Posterior vena cava (tissue), 2 donors: ENCODE measurements at regions not wholly inside any gene's neighbourhood (a gene's known extent, or its start where the extent isn't known, plus 50 kb on each side); places are given as distances from the start of the nearest gene placed in this dataset.
"Not testable (repeated sequence)": the region's sequence is repeated elsewhere in the genome, so short reads cannot be mapped to it uniquely, and the experiment has no call there.

Experiments
- DNase-seq: peaks from one replicate; pipeline ENCODE4 v3.0.0-alpha.2; 2020; ENCODE audit warnings: low spot score
- intact Hi-C, 2 donors: fragments of 100-400 bp; cut with DNase I; formaldehyde crosslinking; loops; one replicate each; pipeline versions ENCODE4 v1.14.1 to v1.14.2; 2022 to 2023
- donor health status: DM: yes; HTN: yes; CAD: no.
- donor health status: DM: yes; HTN: yes; CAD: no.

DNA sequence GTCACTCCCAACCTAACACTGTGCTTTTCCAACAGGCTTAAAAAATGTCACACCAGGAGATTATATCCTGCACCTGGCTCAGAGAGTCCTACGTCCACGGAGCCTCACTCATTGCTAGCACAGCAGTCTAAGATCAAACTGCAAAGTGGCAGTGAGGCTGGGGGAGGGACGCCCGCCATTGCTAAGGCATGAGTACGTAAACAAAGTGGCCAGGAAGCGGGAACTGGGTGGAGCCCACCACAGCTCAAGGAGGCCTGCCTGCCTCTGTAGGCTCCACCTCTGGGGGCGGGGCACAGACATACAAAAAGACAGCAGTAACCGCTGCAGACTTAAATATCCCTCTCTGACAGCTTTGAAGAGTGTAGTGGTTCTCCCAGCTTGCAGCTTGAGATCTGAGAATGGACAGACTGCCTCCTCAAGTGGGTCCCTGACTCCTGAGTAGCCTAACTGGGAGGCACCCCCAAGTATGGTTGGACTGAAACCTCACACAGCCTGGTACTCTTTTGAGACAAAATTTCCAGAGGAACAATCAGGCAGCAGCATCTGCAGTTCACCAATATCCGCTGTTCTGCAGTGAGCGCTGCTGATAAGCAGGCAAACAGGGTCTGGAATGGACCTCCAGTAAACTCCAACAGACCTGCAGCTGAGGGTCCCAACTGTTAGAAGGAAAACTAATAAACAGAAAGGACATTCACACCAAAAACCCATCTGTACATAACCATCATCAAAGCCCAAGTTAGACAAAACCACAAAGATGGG, 2986.4 kb upstream of the OR11H1 start:
- intact Hi-C loops = not testable (repeated sequence)
- peak; percentile 80 for DNase-seq

DNA sequence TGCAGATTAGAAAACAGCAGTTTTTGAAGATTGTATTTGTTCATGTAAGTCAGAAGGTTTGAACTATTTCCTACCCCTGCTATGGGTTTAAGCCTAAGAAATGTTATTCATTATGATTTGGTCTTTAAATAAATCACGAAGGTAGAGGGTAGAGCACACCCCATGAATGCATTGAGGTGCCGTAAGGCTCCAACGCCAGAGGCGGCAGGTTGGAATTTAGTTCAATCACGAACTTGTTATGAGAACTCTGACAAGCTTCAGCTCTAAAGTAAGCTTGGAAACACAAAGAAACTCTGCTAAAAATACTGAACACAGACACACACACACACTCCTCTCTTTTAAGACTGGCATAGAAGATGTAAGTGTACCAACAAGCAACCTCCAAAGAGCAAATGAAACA, 2974.6 kb upstream of the OR11H1 start:
- intact Hi-C loops = not testable (repeated sequence)
- peak; percentile 71 for DNase-seq

DNA sequence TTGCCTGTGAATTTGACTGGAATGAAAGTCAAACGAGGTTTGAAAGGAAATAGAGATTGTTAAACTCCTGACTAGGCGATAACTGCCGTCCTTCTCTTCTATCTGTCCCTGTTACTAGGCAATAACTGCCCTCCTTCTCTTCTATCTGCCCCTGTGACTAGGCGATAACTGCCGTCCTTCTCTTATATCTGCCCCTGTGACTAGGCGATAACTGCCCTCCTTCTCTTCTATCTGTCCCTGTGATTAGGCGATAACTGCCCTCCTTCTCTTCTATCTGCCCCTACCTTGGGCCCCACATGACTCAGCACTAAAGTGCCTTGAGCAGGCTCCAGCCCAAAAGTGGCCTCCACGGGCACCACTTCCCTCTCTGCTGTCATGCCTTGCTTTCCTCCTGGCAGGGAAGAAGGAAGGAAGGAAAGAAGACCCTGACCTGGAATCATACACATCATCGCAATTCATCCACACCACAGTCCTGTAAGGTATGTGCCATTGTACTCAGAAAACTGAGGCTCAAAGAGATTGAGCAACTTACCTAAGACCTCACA, 2973.3 kb upstream of the OR11H1 start:
- DNase-seq, intact Hi-C loops: not testable (repeated sequence)

DNA sequence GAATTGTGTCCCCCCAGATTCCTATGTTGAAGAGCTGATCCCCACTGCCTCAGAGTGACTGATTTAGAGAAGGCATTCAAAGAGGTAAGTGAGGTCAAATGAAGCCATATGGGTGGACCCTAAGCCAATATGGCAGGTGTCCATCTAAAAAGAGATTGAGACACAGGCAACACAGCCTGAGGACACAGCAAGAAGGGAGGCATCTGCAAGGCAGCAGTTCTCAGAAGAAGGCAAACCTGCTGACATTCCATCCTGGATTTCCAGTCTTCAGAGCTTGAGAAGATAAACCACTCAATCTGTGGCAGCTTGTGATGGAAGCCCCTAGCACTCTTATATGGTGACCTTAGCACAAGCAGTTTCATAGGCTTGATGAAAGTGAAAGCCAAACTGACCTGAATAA, 2956.5 kb upstream of the OR11H1 start:
- DNase-seq, intact Hi-C loops: not testable (repeated sequence)

DNA sequence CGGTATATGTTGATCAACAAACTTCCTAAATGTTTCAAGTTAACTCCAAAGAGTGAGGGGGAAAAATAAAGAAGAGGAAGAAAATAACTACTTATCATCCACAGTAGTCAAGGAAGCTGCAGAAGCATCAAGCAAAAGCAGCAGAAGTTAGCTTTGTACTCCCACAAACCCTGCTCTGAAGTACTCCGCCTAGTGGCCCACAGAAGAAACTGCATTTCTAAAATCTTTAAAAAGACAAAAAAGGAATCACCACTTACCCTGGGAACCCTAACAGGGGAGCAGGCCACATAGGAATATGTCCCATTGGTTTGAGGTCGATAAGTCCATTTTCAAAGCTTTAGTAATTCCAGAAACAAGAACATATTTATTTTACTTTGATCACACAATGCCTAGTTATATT, 2948.3 kb upstream of the OR11H1 start:
- intact Hi-C loops, DNase-seq: not testable (repeated sequence)

DNA sequence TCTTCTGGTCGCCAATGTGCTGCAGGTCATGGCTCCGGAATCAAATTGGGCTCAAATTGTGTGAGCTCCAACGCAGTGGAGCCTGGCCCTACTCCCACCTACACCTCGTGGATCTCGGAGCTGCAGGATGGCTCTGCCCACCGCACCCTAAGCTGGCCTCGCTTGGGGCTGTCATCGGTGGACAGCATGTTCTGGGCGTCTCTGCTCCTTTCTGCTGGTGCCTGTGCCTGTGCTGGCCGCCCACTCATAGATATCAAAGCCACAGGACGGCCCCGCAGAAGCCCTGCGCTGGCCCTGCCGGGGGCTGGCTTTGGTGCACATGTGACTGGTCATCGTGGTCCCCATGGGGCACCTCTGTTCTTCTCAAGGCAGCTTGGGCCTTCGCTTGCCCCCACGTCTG, 2943.5 kb upstream of the OR11H1 start:
- peak; percentile 73 for DNase-seq
- intact Hi-C loops = not testable (repeated sequence)

DNA sequence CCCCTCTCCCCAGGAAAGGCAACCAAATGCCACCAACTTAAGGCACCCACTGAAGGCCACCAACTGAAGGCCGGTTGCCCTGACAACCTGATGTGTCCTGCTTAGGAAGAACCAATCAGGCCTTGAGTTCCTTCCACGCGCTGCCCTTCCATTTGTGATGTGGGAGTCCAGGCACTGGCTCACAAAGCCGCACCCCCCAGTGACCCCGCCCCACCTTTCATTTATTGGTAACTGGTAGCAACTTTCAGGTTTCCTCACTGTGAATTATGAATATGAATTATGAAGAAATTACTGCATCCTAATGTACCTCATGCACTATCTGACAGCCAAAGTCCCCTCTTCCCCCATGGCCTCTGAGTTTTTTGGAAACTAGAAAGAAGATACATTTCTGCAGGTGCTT, 2943.1 kb upstream of the OR11H1 start:
- DNase-seq, intact Hi-C loops: not testable (repeated sequence)

DNA sequence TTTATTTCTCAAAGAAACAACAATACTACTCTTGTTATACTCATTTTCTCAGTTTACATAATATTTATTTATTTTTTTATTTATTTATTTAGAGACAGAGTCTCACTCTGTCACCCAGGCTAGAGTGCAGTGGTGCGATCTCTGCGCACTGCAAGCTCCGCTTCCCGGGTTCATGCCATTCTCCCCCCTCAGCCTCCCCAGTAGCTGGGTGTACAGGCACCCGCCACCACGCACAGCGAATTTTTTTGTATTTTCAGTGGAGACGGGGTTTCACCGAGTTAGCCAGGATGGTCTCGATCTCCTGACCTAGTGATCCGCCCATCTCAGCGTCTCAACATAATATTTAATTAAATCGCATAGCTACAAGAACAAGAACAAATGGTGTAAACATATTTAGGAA, 2932.3 kb upstream of the OR11H1 start:
- peak; percentile 60 for DNase-seq
- intact Hi-C loops = not testable (repeated sequence)

DNA sequence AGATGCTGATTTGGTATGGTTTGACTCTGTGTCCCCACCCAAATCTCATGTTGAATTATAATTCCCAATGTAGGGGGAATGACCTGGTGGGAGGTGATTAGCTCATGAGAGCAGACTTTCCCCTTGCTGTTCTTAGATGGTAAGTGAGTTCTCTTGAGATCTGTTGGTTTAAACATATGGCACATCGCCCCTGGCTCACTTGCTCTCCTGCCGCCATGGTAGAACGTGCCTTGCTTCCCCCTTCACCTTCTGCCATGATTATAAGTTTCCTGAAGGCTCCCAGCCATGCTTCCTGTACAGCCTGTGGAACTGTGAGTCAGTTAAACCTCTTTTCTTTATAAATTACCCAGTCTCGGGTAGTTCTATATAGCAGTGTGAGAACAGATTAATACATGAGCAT, 2930.2 kb upstream of the OR11H1 start:
- peak; percentile 67 for DNase-seq
- intact Hi-C loops = not testable (repeated sequence)

DNA sequence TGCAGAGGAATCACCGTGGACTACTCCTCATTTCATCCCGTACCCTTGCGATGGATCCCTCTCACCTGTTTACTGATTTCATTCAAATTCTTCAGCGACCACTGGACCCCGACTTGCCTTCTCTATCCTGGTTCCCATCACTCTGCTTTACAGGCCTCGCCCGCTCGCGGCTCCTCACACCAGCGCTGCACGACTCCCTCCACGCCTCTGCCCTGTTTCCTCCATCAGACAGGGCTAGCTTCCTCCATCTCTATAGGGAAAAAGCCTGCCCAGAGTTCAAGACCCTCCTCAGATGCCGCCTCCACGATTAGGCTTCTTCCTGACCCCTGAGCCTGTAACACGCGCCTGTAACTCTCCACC, 2926.5 kb upstream of the OR11H1 start:
- DNase-seq, intact Hi-C loops: not testable (repeated sequence)

DNA sequence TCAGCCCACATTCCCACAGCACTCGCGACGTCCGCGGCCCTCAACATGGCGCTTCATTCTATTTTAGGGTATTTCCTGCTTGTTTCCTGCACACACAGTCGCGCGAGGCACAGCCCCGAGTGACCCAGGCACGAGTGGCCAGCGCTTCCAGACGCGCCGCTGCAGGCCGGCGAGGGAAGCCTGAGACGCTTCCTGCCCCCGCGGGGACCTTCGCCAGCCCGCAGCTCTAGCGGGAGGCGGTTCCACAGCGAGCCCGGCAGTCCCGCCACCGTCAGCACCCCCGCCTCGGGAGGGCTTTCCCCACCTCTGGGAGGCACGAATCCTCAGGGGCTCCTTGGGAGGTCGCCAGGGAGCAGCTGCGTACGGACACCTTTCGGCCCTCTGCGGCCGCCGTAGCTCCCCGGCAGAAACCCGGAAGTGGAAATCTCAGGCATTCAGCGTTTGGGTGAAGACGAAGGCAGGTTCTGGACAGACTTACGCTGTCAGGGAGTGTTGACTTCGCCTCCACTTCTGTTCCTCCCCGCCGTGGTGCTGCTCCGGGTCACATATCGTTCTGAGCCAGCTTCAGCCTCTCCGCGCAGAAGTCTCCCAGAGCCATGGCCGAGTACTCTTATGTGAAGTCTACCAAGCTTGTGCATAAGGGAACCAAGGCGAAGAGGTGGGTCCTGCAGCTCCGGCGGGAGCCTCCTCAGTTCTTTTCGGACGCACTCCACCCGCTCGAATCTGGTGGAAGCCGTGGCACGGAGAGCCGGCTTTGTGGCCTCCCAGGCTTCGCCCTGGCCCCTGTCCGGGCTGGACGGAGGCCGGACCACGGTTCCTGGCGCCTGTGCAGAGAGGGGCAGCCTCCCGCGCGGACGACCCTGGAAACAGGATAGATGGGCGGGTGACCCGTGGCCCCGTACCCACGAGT, 2925.9 kb upstream of the OR11H1 start:
- peak; percentile 86 for DNase-seq
- intact Hi-C loops = no loop called here

DNA sequence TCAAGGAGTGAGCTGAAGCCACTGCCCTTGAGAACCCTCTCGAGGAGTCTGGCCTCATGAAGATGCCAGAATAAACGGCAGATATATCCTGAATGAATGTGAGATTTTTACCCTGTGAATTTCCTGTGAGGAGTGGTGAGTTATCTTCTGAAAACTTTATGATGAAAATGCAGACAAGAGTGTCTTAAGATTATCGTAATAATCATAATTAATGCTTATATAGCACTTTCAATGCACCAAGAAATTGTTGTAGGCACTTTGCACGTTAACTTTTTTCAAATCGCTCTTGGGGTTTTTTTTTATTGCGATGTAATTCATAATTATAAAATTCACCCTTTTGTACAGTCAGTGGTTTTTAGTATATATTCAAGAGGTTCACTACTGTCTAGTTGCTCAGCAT, 2924.6 kb upstream of the OR11H1 start:
- DNase-seq, intact Hi-C loops: not testable (repeated sequence)

DNA sequence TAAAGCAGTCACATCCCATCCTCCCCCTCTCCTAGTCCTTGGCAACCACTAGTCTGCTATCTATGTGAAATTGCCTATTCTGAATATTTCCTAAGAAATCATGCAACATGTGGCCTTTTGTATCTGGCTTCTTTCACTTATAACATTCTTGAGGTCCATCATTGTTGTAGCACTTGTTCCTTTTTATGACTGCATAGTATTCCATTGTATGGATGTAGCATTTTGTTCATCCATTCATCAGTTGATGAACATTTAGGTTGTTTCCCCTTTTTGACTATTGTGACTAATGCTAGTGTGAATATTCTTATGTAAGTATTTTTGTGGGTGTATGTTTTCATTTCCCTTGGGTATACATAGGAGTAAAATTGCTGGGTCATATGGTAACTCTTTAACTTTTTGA, 2924.2 kb upstream of the OR11H1 start:
- intact Hi-C loops, DNase-seq: not testable (repeated sequence)

DNA sequence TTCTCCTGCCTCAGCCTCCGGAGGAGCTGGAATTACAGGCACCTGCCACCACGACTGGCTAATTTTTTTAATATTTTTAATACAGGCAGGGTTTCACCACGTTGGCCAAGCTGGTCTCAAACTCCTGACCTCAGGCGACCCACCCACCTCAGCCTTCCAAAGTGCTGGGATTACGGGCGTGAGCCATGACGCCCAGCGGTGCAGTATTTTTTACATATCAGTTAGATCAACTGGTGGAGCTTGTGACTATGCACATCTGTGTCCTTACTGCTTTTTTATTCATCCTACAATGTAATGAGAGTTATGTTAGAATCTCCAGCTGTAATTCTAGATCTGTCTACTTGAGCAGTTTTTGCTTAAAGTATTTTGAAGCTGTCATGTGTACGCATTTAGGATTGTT, 2919.5 kb upstream of the OR11H1 start:
- intact Hi-C loops, DNase-seq: not testable (repeated sequence)

DNA sequence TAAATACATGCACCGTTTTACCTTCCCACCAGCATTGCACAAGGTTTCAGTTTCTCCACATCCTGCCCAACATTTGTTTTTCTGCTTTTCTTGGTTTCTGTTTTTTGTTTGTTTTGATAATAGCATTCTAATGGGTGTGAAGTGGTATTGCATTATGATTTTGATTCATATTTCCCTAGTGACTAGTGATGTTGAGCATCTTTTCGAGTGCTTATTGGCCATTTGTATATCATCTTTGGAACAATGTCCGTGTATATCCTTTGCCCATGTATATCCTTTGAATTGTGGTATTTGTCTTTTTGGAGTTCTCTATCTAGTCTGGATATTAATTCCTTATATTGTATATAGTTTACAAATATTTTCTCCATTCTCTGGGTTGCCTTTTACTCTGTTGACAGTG, 2914.8 kb upstream of the OR11H1 start:
- DNase-seq = no peak
- intact Hi-C loops = no loop called here

DNA sequence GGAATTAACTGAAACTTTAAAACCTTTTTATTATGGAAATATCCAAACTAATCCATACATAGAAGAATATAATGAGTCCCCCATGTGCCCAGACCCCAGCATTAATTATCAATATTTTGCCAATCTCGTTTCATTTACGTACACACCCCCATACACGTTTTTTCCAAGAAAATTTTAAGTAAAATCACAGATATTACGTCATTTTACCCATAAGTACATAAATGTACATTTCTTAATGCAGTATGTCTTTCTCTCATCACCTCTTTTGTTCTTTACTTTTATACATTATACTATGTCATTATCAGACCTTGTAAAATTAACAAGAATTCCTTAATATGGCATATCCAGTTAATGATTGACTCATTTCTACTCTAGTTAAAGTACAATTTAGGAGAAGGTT, 2914.1 kb upstream of the OR11H1 start:
- intact Hi-C loops = not testable (repeated sequence)

DNA sequence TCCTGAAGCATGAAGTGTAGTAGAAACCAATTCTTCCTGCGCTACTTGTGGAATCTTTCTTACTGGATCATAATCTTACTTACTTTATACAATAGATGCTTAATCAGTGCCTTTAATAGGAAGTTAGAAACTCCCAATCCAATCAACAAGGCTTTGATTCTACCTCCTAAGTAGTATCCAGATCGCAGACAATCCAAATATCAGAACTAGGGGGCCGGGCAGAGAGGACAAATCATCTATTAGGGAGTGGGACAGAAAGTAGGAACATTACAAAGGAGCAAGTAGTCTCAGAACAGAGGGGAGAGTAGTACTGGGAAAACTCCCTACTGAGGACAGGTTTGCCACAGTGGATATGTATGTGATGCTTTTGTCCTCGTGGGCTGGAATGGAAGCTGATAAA, 2901.1 kb upstream of the OR11H1 start:
- DNase-seq, intact Hi-C loops: not testable (repeated sequence)

More for the DNA sequence above, 2914.1 kb upstream of the OR11H1 start:
- DNase-seq = not testable (repeated sequence)

DNA sequence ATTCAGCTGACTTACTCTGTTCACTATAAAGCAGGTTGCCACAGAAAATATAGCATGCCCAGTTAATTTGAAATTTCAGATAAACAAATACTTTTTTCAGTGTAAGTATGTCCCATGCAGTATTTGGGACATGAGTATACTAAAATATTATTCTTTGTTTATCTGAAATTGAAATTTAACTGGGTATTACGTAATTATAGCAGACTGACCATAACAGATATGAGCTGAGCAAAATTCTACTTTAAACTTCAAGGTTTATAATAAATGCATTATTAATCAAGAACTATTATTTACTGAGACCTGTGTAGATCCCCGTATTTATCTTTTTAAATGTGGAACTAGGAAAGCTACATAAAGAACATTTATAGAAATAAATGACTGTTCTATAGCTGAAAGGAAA, 2898.2 kb upstream of the OR11H1 start:
- intact Hi-C loops, DNase-seq: not testable (repeated sequence)

DNA sequence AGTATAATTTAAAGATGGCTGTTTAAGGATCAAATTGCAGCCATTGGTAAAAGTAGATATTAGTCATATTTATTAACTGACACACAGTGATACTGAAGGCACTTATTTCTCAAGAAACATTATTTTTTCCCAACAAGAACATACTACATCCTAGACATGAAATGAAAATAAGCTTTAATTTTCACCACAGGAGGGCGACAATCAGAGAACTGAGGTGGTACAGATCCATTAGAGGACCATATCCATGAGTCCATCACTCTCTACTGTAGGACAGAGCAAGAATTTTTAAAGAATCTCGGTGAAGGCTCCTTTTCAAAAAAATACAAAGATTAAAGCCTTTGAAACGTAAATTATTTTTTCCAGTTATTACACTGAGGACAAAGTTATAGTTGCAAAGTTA, 2897.0 kb upstream of the OR11H1 start:
- DNase-seq, intact Hi-C loops: not testable (repeated sequence)

DNA sequence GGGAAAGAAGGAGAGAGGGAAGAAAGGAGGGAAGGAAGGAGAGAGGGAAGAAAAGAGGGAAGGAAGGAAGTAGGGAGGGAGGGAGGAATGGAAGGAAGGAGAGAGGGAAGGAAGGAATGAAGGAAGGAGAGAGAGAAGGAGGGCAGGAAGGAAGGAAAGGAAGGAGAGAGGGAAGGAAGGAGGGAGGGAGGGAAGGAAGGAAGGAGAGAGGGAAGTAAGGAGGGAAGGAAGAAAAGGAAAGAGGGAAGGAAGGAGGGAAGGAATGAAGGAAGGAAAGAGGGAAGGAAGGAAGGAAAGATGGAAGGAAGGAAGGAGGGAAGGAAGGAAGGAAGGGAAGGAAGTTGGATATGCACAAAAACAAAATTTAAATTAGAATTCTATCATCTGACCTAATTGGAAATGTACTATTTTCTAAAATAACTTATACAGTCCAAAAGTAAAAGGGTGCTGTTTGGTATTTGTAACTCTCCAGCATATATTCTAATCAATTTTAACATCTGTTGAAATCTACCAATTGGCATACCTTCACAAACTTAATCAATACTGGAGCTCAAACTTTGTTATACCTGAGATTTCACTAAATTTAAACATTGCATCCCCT, 2890.3 kb upstream of the OR11H1 start:
- intact Hi-C loops, DNase-seq: not testable (repeated sequence)
